ENCODE measurements at regions not wholly inside any gene's neighbourhood (a gene's known extent, or its start where the extent isn't known, plus 50 kb on each side); places are given as distances from the start of the nearest gene placed in this dataset.

DNA sequence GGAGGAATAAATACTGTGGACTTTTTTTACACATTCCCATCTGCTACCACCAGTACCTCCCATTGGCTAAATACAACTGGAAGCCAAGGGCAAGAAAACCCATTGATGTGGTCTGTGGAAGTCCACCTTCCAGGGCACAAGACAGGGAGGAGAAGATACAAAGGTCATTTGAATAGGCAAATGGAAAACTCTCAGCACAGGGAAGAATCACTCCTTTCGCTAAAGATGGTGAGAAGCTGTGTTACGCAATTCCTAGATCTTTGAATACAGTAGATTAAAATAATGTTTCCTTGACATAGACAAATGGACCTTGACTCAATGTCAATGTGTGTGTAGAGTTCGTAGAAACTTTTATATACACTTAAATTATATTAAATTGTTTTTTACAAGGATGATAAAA is 70.9 kb upstream of the ERBB4 start:
- Histone ChIP-seq H3K4me2 (ENCODE audit: low read depth, low read length) (no peak overlapping the region), H3K9me3 (replicated peaks; ENCODE audit: insufficient read depth, low read length) (no peaks in the 10 kb centered on the region), H3K4me1 (ENCODE audit: low read length) (no peaks in the 10 kb centered on the region), H3K79me2 (ENCODE audit: low read length) (no peaks in the 10 kb centered on the region), H3K36me3 (replicated peaks; ENCODE audit: insufficient read depth, low read length) (no peaks in the 10 kb centered on the region), H3K27ac (ENCODE audit: low read length) (no peak overlapping the region), H2AFZ (ENCODE audit: low read length) (no peak overlapping the region), H4K20me1 (ENCODE audit: insufficient read depth, low read length) (no peaks in the 10 kb centered on the region), H3K4me3 (ENCODE audit: low read length) (no peak overlapping the region), H3K9me2 (replicated peaks; ENCODE audit: insufficient read depth, low read length) (no peaks in the 10 kb centered on the region), H3K27me3 (replicated peaks; ENCODE audit: insufficient read depth, low read length) (no peaks in the 10 kb centered on the region), H3F3A (ENCODE audit: insufficient read depth, low read length) (no peaks in the 10 kb centered on the region), H3K9ac (ENCODE audit: low read length) (no peak overlapping the region)
- DNase-seq: no peak
- no peak for TF ChIP-seq EZH2phosphoT487 (IDR thresholded peaks at IDR 0.05; ENCODE audit: low read length)
- no peak for TF ChIP-seq EZH2 (optimal IDR thresholded peaks at IDR 0.05; ENCODE audit: low read depth, low read length)
- TF ChIP-seq, protein P1, sequence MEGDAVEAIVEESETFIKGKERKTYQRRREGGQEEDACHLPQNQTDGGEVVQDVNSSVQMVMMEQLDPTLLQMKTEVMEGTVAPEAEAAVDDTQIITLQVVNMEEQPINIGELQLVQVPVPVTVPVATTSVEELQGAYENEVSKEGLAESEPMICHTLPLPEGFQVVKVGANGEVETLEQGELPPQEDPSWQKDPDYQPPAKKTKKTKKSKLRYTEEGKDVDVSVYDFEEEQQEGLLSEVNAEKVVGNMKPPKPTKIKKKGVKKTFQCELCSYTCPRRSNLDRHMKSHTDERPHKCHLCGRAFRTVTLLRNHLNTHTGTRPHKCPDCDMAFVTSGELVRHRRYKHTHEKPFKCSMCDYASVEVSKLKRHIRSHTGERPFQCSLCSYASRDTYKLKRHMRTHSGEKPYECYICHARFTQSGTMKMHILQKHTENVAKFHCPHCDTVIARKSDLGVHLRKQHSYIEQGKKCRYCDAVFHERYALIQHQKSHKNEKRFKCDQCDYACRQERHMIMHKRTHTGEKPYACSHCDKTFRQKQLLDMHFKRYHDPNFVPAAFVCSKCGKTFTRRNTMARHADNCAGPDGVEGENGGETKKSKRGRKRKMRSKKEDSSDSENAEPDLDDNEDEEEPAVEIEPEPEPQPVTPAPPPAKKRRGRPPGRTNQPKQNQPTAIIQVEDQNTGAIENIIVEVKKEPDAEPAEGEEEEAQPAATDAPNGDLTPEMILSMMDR (IDR thresholded peaks at IDR 0.05; ENCODE audit: low read length): no peak

DNA sequence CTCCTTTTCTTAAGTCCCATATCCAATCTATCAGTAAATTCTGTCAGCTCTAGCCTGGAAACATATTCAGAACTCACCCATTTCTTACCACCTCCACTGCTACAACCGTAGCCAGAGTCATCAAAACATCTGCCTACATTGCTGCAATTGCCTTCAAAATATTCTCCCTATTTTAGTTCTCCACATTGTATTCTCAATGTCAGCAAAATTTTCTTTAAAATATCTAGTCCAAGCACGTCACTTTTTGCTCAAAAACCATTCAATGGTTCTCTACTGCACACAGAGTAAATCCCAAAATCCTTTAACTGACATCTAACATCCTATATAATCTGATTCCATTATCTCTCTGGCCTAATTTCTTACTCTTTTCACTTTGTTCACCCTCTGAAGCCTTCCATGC is 68.5 kb upstream of the ERBB4 start:
- peak overlapping the region; percentile 19; the same call in 1 of the 2 replicates for H3K4me2 ChIP-seq (ENCODE audit: low read depth, low read length)
- no peak overlapping the region for H2AFZ ChIP-seq (ENCODE audit: low read length)
- DNase-seq: no peak

DNA sequence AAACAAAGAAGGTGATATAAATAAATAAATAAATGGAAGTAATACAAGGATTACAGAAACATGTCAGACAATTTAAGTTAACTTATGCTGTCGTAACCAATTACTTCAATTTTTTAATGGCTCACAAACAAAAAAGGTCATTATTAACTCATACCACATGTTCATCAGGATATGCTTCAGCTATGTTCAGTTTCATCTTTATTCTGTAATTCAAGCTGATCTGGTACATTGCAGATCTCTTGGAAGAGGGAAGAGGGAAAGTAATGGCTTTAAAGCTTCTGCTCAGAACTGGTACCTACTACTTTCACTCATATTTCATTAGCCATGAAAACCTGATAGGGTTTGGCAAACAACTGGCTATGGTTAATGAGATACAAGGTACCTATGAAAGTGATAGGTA is 67.6 kb upstream of the ERBB4 start:
- Histone ChIP-seq H3K4me1 (ENCODE audit: low read length) (no peaks in the 10 kb centered on the region), H3K4me3 (ENCODE audit: low read length) (peak overlapping the region; percentile 2; the same call in 1 of the 2 replicates), H3K79me2 (ENCODE audit: low read length) (no peaks in the 10 kb centered on the region), H3K9me3 (replicated peaks; ENCODE audit: insufficient read depth, low read length) (no peaks in the 10 kb centered on the region), H3K9me2 (replicated peaks; ENCODE audit: insufficient read depth, low read length) (no peaks in the 10 kb centered on the region), H3K9ac (ENCODE audit: low read length) (no peak overlapping the region), H3K27ac (ENCODE audit: low read length) (no peak overlapping the region), H2AFZ (ENCODE audit: low read length) (no peak overlapping the region), H4K20me1 (ENCODE audit: insufficient read depth, low read length) (no peaks in the 10 kb centered on the region), H3K36me3 (replicated peaks; ENCODE audit: insufficient read depth, low read length) (no peaks in the 10 kb centered on the region), H3K27me3 (replicated peaks; ENCODE audit: insufficient read depth, low read length) (no peaks in the 10 kb centered on the region), H3F3A (ENCODE audit: insufficient read depth, low read length) (no peaks in the 10 kb centered on the region), H3K4me2 (ENCODE audit: low read depth, low read length) (peak overlapping the region; percentile 19)
- DNase-seq: no peak
- no peak for TF ChIP-seq EZH2phosphoT487 (IDR thresholded peaks at IDR 0.05; ENCODE audit: low read length)
- no peak for TF ChIP-seq EZH2 (optimal IDR thresholded peaks at IDR 0.05; ENCODE audit: low read depth, low read length)
- TF ChIP-seq, protein P1 (IDR thresholded peaks at IDR 0.05; ENCODE audit: low read length): no peak

More for the DNA sequence above, 68.5 kb upstream of the ERBB4 start:
- H3K27ac ChIP-seq (ENCODE audit: low read length): no peak overlapping the region
- no peaks in the 10 kb centered on the region for H3K9me2 ChIP-seq (replicated peaks; ENCODE audit: insufficient read depth, low read length)
- no peaks in the 10 kb centered on the region for H3F3A ChIP-seq (ENCODE audit: insufficient read depth, low read length)
- no peaks in the 10 kb centered on the region for H3K27me3 ChIP-seq (replicated peaks; ENCODE audit: insufficient read depth, low read length)
- no peaks in the 10 kb centered on the region for H4K20me1 ChIP-seq (ENCODE audit: insufficient read depth, low read length)
- no peaks in the 10 kb centered on the region for H3K36me3 ChIP-seq (replicated peaks; ENCODE audit: insufficient read depth, low read length)
- H3K9ac ChIP-seq (ENCODE audit: low read length): no peak overlapping the region
- no peaks in the 10 kb centered on the region for H3K9me3 ChIP-seq (replicated peaks; ENCODE audit: insufficient read depth, low read length)
- no peaks in the 10 kb centered on the region for H3K79me2 ChIP-seq (ENCODE audit: low read length)
- no peak overlapping the region for H3K4me3 ChIP-seq (ENCODE audit: low read length)
- TF ChIP-seq EZH2 (optimal IDR thresholded peaks at IDR 0.05; ENCODE audit: low read depth, low read length): no peak
- TF ChIP-seq, protein P1 (IDR thresholded peaks at IDR 0.05; ENCODE audit: low read length): no peak
- no peak for TF ChIP-seq EZH2phosphoT487 (IDR thresholded peaks at IDR 0.05; ENCODE audit: low read length)
- no peaks in the 10 kb centered on the region for H3K4me1 ChIP-seq (ENCODE audit: low read length)

All from MM.1S (cell line).